ENCODE measurements at regions not wholly inside any gene's neighbourhood (a gene's known extent, or its start where the extent isn't known, plus 50 kb on each side); places are given as distances from the start of the nearest gene placed in this dataset.
"Not testable (repeated sequence)": the region's sequence is repeated elsewhere in the genome, so short reads cannot be mapped to it uniquely, and the experiment has no call there.

GRCh38 chr7:68180761-68181160, 1184.1 kb downstream of the TYW1 start:
- no peak for DNase-seq
- Histone ChIP-seq H3K36me3 (replicated peaks) (no peaks in the 10 kb centered on the region), H3K27me3 (replicated peaks) (no peaks in the 10 kb centered on the region), H3K27ac (no peak overlapping the region), H3K4me3 (ENCODE audit: low read depth, low read length) (no peak overlapping the region)
- TF ChIP-seq, protein P1, sequence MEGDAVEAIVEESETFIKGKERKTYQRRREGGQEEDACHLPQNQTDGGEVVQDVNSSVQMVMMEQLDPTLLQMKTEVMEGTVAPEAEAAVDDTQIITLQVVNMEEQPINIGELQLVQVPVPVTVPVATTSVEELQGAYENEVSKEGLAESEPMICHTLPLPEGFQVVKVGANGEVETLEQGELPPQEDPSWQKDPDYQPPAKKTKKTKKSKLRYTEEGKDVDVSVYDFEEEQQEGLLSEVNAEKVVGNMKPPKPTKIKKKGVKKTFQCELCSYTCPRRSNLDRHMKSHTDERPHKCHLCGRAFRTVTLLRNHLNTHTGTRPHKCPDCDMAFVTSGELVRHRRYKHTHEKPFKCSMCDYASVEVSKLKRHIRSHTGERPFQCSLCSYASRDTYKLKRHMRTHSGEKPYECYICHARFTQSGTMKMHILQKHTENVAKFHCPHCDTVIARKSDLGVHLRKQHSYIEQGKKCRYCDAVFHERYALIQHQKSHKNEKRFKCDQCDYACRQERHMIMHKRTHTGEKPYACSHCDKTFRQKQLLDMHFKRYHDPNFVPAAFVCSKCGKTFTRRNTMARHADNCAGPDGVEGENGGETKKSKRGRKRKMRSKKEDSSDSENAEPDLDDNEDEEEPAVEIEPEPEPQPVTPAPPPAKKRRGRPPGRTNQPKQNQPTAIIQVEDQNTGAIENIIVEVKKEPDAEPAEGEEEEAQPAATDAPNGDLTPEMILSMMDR (IDR thresholded peaks at IDR 0.05; ENCODE audit: low read depth, low read length, missing control alignments): no peak
- in situ Hi-C loops (cut with HindIII; ENCODE audit: low pct_ligation_motif_present, low sequenced_read_pairs): no loop called here

GRCh38 chr7:68183176-68183575, 1186.5 kb downstream of the TYW1 start:
- Histone ChIP-seq H3K27ac (no peak overlapping the region), H3K4me3 (ENCODE audit: low read depth, low read length) (no peak overlapping the region), H3K27me3 (replicated peaks) (no peaks in the 10 kb centered on the region), H3K36me3 (replicated peaks) (no peaks in the 10 kb centered on the region)
- DNase-seq: no peak
- TF ChIP-seq, protein P1 (IDR thresholded peaks at IDR 0.05; ENCODE audit: low read depth, low read length, missing control alignments): no peak
- in situ Hi-C loops (cut with HindIII; ENCODE audit: low pct_ligation_motif_present, low sequenced_read_pairs): no loop called here

DNA sequence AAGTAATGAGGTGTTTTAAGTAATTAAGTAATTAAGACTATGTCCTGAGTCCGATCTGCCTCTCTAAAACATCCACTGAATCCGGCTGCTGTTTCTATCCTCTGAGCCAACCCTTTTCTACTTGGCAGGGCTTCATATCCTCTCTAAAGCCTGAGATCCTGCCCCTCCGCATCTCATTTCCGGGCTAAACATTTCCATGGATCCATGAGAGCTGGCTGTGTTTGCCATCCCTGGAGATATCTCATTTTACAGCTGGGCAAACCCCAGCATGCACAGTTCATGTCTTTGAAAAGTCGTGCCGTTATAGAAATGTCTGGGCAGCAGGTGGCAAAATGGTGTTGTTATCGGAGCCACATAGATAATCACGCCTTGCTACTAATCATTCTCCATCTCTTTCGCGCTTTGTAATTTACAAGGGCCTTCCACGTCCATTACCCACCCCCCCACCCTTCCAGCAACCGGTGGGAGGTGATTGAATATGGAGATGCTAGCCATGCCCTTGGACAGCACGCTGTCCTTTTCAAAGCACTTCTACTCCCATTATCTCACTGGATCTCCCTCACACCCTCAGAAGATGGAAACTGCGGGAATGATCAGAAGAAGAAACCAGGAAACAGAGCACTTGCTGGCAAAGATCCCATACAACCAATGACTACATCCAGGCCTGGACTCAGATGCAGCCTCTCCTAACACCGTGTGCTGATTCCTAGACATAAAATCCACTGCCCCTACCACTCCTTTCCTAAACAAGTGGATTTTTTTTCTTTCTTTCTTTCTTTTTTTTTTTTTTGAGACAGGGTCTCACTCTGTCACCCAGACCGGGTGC, 1189.2 kb downstream of the TYW1 start:
- DNase-seq: no peak
- Histone ChIP-seq H3K36me3 (replicated peaks) (no peaks in the 10 kb centered on the region), H3K27ac (no peak overlapping the region), H3K4me3 (ENCODE audit: low read depth, low read length) (no peak overlapping the region), H3K27me3 (replicated peaks) (no peaks in the 10 kb centered on the region)
- in situ Hi-C loops (cut with HindIII; ENCODE audit: low pct_ligation_motif_present, low sequenced_read_pairs): no loop called here
- TF ChIP-seq, protein P1 (IDR thresholded peaks at IDR 0.05; ENCODE audit: low read depth, low read length, missing control alignments): no peak

DNA sequence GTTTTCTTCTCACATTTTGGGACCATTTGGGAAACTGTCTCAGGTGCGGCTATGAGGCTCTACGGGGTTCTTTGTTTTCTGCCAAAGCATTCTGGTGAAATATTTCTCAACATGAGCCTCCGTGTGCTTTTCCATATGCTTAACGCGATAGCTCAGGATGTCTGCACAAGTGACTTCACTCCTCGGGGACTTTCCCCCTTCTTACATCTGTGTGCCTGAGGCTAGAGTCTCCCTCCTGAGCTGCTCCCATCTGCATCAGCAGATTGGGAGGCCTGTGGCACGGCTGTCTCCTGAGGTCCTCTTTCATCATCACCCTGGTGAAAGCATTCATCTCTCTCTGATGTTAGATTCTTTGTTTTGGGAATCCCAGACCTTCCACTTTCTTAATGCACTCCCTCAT, 1190.9 kb downstream of the TYW1 start:
- no peak overlapping the region for H3K4me3 ChIP-seq (ENCODE audit: low read depth, low read length)
- H3K27me3 ChIP-seq (replicated peaks): no peaks in the 10 kb centered on the region
- H3K36me3 ChIP-seq (replicated peaks): no peaks in the 10 kb centered on the region
- H3K27ac ChIP-seq: no peak overlapping the region
- TF ChIP-seq, protein P1 (IDR thresholded peaks at IDR 0.05; ENCODE audit: low read depth, low read length, missing control alignments): no peak
- DNase-seq: no peak
- in situ Hi-C loops (cut with HindIII; ENCODE audit: low pct_ligation_motif_present, low sequenced_read_pairs): no loop called here

GRCh38 chr7:68192941-68193340, 1196.3 kb downstream of the TYW1 start:
- TF ChIP-seq, protein P1 (IDR thresholded peaks at IDR 0.05; ENCODE audit: low read depth, low read length, missing control alignments): no peak
- in situ Hi-C loops (cut with HindIII; ENCODE audit: low pct_ligation_motif_present, low sequenced_read_pairs): no loop called here
- Histone ChIP-seq H3K4me3 (ENCODE audit: low read depth, low read length) (no peak overlapping the region), H3K27ac (no peak overlapping the region), H3K27me3 (replicated peaks) (no peaks in the 10 kb centered on the region), H3K36me3 (replicated peaks) (no peaks in the 10 kb centered on the region)
- DNase-seq: no peak

GRCh38 chr7:68195642-68196041, 1199.0 kb downstream of the TYW1 start:
- H3K36me3 ChIP-seq (replicated peaks); DNase-seq; H3K27me3 ChIP-seq (replicated peaks); H3K27ac ChIP-seq; in situ Hi-C loops (cut with HindIII; ENCODE audit: low pct_ligation_motif_present, low sequenced_read_pairs); H3K4me3 ChIP-seq (ENCODE audit: low read depth, low read length): not testable (repeated sequence)
